COR-L47 (cell line): ENCODE measurements at regions not wholly inside any gene's neighbourhood (a gene's known extent, or its start where the extent isn't known, plus 50 kb on each side); places are given as distances from the start of the nearest gene placed in this dataset.

Experiments
- DNase-seq: peaks from one replicate; lab custom pipeline; 2025; lab: John Stamatoyannopoulos, UW

DNA sequence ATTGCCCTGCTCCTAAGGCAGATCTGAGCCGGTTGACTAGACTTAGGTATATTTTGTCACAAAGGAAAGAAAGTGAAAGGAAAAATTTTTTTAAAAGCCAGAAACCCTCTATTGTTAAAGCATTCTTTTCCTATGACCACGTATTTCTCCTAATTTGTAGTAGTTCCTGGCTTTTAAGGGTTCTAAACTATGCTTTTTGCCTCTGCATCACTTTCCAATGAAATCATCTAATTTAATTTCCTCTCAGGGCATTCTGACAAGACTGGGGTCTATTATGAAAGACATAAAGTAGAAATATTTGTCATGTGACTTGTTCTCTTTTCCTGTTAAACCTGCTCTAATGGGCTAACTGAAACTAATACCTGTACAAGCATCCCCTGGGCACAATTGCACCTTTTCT is 233.0 kb upstream of the PRR20A start:
- DNase-seq, result no peak

GRCh38 chr13:56909896-56910600 is 230.7 kb upstream of the PRR20A start:
- no peak for DNase-seq

DNA sequence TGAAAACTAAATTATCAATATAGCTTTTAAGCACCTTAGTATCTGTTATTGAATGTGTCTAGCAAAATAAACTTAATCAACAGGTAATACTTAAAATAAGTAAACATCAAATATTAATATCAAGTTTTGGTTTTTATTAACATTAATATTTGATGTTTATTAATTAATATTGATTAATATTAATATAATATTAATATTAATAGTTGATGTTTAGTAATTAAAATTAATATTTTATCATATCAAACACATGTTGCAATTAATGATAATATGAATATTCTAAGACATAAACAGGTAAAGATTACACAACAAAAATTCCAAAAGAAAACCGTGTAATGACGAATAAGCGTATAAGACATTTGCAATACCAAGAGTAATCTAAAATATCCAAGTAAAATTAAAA is 222.8 kb upstream of the PRR20A start:
- DNase-seq, result no peak

DNA sequence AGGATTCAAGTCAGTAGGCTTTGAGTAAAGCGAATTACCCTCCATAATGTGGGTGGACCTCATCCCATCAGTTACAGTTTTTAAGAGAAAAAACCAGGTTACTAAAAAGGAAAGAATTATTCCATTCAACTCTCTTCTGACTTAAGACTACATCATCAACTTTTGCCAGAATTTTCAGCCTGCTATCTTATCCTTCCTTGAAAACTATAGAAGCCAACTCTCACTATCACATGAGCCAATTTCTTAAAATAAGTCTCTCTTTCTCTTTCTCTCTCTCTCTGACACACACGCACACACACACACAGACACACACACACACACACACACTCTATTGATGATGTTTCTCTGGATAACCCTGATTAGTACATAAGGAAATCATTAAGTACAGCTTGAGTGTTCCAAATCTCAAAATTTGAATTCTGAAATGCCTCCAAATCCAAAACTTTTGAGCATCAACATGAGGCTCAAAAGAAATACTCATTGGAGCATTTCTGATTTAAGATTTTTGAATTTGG is 217.0 kb upstream of the PRR20A start:
- no peak for DNase-seq

DNA sequence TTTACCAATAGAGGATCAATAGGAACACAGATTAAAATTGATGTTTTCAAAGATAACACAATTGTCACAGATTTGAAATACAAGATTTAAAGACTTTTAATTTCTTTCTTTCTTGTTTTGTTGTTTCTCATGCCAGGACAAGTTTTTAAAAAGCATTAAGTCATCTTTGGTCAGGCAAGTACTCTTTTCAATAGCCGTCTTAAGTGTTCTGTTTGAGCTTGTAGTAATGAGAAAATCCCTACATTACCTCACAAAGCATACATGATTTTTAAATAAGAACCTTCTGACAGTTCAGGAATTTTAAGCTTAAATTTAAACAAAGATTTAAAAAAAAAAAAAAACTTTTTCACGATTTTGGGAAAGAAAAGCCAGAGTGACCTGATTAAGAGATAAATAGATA is 216.3 kb upstream of the PRR20A start:
- DNase-seq, result no peak

GRCh38 chr13:56932104-56932503 is 208.6 kb upstream of the PRR20A start:
- no peak for DNase-seq

- DNase-seq, result no peak
Observed at GRCh38 chr13:56953965-56954364, 186.8 kb upstream of the PRR20A start.

DNA sequence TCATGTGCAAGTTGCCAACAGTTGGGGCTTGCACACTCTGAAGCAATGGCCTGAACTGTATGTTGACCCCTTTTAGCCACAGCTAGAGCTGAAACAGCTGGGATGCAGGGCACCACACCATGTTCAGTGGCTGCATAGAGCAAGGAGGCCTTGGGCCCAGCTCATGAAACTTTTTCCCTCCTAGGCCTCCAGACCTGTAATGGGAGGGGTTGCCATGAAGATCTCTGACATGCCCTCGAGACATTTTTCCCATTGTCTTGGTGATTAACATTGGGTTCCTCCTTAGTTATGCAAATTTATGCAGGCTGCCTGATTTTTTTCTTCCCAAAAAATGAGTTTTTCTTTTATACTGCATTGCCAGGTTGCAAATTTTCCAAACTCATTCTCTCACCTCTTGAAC is 165.1 kb upstream of the PRR20A start:
- no peak for DNase-seq

DNA sequence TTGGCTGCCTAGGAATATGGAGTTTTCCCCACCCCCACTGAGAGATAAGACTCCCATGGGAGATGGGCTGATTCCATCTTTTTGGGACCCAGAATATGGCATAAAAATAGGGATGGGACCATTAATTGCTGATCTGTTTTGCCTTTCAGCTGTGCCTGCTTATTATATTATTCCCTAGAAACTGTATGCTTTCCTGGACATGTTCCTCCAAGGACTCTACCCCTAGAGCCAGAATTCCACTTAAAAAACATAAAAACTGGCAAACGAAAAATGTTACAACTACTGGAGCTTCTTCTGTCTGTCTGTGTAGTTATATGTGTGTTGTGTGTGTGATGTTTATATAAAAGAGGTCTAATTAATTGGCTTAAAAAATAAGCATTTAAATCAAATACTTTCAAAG is 159.9 kb upstream of the PRR20A start:
- DNase-seq, result no peak

DNA sequence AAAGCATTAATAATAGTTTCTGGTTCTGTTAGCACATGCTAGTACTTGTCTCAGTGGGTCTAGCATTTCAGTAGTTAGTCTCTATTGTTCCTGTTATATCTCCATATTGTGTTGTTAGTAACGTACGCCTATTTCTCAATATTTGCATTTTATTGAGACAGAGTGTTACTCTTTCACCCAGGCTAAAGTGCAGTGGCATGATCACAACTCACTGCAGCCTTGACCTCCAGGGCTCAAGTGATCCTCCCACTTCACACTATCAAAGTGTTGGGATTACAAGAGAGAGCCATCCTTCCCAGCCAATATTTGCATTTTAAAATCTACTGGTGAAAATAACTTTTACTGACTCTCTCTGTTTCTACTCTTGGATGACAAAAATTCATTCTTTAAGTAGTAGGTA is 154.6 kb upstream of the PRR20A start:
- no peak for DNase-seq

- DNase-seq, result no peak
Observed at GRCh38 chr13:56988543-56988942, 152.2 kb upstream of the PRR20A start.

- DNase-seq, result no peak
Observed at GRCh38 chr13:57003682-57004081, 137.0 kb upstream of the PRR20A start.

GRCh38 chr13:57017357-57017756 is 123.4 kb upstream of the PRR20A start:
- no peak for DNase-seq

GRCh38 chr13:57018915-57019314 is 121.8 kb upstream of the PRR20A start:
- no peak for DNase-seq

DNA sequence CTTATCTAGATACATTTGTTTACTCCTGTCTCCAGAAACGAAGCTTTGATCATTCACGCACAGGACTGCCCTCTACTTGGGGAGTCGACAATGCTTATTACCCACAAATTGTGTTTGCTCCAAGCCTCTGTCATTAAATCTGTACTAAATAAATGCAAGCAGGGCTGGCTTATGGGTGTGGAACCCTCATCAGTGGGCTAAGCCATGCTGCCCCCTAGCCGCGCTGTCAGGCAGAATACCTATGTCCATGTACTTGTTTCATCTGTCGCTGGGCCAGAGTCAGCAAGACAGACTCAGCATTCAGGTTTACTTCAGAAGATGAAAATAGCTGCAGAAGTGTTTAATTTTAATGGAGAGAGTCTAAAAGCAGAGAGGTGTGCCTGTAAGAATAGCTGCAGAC is 110.0 kb upstream of the PRR20A start:
- DNase-seq, result no peak

DNA sequence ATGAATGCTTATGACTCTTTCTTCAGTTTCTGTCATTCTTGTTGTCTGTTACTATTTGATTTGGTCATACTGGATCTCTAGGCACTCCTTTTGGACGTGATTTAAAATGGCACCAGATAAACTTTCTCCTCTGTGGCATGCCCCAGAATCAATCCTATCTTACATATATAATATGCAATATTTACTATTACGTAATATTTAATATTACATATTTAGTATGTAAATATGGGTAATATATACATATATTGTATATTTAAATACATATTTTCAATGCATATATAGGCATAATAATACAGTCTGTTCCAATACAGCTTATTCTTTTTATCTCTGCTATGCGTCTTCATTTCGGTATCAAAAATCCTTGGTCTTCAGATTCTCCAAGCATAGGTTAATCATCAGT is 104.4 kb upstream of the PRR20A start:
- no peak for DNase-seq

DNA sequence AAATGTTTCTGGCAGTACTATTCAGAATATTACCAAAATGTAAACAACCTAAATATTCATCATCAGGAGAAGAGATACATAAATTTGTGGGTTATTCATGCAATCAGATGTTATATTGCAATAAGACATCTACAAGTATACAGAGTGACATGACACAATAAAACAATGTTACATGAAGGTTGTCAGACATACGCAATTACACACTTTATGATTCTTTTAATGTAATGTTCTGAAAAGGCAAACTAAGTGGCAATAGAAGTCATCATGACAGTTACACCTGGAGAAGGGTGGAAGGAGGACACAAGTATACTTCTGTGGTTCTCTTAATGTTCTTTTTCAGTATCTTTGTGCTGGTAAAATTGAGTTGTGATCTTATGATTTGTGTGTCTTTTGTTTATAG is 95.8 kb upstream of the PRR20A start:
- DNase-seq, result no peak

DNA sequence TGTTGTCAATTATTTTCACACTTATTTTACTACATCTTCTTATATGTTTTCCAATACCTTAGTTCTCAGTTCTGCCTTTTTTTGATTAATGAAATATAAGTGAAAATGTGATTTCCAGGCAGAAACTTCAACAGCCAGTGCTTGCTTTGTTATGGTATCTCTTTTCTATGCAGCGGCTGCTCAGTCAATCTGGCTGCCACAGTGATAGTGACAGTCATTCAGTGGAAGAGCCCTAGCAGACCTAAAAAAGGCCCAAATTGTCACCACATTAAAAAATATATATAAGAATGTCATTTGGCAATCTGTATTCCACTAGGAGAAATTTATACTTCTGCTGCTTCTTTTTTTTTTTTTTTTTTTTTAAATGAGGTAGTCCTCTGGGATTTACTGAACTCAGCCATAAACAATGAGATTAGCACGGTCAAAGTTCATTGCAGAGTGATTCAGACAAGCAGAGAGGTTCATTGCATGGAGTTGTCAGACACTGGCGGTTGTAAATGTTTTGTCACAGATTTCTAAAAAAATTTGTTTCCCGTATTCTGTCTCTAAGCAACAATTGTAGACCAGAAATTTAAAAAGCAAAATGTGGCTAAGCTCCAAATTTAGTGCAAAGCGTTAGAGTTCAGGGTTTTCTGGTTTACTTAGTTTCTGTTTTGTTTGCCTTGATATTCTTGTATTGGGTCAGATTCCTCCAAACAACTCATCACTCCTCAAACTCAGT is 94.7 kb upstream of the PRR20A start:
- DNase-seq, result no peak

DNA sequence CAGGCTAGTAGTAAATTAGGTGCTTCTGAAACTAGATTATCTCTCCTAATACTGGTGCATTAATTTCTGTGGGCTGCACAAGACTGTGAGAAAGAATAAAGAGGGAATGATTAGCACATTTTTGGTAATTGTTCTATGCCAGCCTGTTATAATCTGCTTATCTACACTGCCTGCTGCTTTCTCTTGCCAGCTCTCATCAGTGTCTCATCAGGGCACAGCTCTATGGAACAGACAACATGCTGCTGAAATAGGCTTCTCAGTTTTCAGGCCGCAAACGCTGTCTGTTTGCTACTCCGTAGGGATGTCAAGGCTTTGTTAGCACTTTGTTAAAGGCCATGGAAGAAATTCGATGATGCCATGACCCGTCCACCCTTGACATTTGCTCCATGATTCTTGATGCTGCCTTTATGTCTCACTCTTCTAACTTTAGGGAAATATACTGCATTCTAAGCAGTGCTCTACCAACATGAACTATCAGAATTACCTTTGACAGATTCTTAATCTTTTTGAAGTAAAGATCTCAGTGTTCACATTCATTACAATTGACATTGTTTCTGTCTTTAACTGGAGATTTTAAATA is 84.0 kb upstream of the PRR20A start:
- DNase-seq, result peak; percentile 19

- DNase-seq, result no peak
Observed at GRCh38 chr13:57063007-57063406, 77.7 kb upstream of the PRR20A start.

GRCh38 chr13:57073983-57074382 is 66.7 kb upstream of the PRR20A start:
- no peak for DNase-seq

- no peak for DNase-seq
Observed at GRCh38 chr13:57075588-57075987, 65.1 kb upstream of the PRR20A start.

DNA sequence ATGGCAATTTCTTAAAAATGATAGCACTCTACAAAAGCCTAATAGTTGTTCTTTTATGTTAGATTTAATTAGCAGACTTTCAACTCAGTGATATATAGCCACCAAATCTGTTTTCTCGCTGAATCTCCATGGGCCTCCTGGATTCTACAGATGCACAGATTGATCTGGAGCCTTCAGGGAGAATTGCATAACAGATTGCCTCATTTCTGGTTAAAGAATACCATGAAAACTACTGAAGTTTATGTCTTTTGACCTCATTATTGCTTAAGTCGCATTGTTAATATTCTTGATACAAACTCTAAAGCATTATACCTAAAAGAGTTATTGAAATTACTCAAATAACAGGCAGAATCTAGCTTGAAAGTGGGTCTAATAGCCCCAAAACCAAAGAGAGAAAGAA is 53.7 kb upstream of the PRR20A start:
- DNase-seq, result no peak
